H1 (cell line): ENCODE measurements at regions not wholly inside any gene's neighbourhood (a gene's known extent, or its start where the extent isn't known, plus 50 kb on each side); places are given as distances from the start of the nearest gene placed in this dataset.

ENCODE experiments used
- TF ChIP-seq, protein P1 (sequence below): fragments of 300-600 bp; sonication (generic); IDR thresholded peaks from 2 replicates; pipeline ENCODE4 v1.7.1; 2012; ENCODE audit warnings: low read length, moderate library complexity, mild to moderate bottlenecking, inconsistent platforms; ENCODE audit not compliant: insufficient replicate concordance

GRCh38 chr5:34536699-34537098, 119.4 kb upstream of the RAI14 start (continued):
- TF ChIP-seq, protein P1, sequence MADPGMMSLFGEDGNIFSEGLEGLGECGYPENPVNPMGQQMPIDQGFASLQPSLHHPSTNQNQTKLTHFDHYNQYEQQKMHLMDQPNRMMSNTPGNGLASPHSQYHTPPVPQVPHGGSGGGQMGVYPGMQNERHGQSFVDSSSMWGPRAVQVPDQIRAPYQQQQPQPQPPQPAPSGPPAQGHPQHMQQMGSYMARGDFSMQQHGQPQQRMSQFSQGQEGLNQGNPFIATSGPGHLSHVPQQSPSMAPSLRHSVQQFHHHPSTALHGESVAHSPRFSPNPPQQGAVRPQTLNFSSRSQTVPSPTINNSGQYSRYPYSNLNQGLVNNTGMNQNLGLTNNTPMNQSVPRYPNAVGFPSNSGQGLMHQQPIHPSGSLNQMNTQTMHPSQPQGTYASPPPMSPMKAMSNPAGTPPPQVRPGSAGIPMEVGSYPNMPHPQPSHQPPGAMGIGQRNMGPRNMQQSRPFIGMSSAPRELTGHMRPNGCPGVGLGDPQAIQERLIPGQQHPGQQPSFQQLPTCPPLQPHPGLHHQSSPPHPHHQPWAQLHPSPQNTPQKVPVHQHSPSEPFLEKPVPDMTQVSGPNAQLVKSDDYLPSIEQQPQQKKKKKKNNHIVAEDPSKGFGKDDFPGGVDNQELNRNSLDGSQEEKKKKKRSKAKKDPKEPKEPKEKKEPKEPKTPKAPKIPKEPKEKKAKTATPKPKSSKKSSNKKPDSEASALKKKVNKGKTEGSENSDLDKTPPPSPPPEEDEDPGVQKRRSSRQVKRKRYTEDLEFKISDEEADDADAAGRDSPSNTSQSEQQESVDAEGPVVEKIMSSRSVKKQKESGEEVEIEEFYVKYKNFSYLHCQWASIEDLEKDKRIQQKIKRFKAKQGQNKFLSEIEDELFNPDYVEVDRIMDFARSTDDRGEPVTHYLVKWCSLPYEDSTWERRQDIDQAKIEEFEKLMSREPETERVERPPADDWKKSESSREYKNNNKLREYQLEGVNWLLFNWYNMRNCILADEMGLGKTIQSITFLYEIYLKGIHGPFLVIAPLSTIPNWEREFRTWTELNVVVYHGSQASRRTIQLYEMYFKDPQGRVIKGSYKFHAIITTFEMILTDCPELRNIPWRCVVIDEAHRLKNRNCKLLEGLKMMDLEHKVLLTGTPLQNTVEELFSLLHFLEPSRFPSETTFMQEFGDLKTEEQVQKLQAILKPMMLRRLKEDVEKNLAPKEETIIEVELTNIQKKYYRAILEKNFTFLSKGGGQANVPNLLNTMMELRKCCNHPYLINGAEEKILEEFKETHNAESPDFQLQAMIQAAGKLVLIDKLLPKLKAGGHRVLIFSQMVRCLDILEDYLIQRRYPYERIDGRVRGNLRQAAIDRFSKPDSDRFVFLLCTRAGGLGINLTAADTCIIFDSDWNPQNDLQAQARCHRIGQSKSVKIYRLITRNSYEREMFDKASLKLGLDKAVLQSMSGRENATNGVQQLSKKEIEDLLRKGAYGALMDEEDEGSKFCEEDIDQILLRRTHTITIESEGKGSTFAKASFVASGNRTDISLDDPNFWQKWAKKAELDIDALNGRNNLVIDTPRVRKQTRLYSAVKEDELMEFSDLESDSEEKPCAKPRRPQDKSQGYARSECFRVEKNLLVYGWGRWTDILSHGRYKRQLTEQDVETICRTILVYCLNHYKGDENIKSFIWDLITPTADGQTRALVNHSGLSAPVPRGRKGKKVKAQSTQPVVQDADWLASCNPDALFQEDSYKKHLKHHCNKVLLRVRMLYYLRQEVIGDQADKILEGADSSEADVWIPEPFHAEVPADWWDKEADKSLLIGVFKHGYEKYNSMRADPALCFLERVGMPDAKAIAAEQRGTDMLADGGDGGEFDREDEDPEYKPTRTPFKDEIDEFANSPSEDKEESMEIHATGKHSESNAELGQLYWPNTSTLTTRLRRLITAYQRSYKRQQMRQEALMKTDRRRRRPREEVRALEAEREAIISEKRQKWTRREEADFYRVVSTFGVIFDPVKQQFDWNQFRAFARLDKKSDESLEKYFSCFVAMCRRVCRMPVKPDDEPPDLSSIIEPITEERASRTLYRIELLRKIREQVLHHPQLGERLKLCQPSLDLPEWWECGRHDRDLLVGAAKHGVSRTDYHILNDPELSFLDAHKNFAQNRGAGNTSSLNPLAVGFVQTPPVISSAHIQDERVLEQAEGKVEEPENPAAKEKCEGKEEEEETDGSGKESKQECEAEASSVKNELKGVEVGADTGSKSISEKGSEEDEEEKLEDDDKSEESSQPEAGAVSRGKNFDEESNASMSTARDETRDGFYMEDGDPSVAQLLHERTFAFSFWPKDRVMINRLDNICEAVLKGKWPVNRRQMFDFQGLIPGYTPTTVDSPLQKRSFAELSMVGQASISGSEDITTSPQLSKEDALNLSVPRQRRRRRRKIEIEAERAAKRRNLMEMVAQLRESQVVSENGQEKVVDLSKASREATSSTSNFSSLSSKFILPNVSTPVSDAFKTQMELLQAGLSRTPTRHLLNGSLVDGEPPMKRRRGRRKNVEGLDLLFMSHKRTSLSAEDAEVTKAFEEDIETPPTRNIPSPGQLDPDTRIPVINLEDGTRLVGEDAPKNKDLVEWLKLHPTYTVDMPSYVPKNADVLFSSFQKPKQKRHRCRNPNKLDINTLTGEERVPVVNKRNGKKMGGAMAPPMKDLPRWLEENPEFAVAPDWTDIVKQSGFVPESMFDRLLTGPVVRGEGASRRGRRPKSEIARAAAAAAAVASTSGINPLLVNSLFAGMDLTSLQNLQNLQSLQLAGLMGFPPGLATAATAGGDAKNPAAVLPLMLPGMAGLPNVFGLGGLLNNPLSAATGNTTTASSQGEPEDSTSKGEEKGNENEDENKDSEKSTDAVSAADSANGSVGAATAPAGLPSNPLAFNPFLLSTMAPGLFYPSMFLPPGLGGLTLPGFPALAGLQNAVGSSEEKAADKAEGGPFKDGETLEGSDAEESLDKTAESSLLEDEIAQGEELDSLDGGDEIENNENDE = no peak
